SK-N-SH (cell line): ENCODE measurements at regions not wholly inside any gene's neighbourhood (a gene's known extent, or its start where the extent isn't known, plus 50 kb on each side); places are given as distances from the start of the nearest gene placed in this dataset.

ENCODE experiments used
- CTCF ChIA-PET: fragments of 300-600, 350-600 bp; formaldehyde crosslinking; extraction: SDS; loops from one replicate; lab custom pipeline; 2021; lab: Yijun Ruan, JAX
- POLR2A ChIA-PET: fragments of 350-600 bp; sonication (Branson Sonifier 250); formaldehyde crosslinking; extraction: SDS; loops from one replicate; lab custom pipeline; 2020; ENCODE audit warnings: antibody characterized with exemption, inconsistent platforms; lab: Yijun Ruan, JAX
- DNase-seq: peaks from one replicate; pipeline ENCODE4 v3.0.0; 2012
- H2AFZ ChIP-seq: fragments of 200-600 bp; sonication (generic); 2 replicates; pipeline ENCODE4 v1.8.1; 2016; ENCODE audit warnings: antibody characterized with exemption, mild to moderate bottlenecking, low read depth
- H3F3A ChIP-seq: fragments of 200-600 bp; sonication (generic); replicated peaks from 2 replicates; pipeline ENCODE3; 2016; ENCODE audit warnings: antibody characterized with exemption, mild to moderate bottlenecking; ENCODE audit not compliant: insufficient read depth
- H3K27ac ChIP-seq, 2 experiments: fragments of 200-500 bp in 1 of 2; fragments of 200-600 bp in 1 of 2; sonication (Bioruptor generic) in 1 of 2; sonication (generic), shearing (Covaris generic) in 1 of 2; 2 replicates each; pipeline versions ENCODE4 v1.5.1 to v1.6.1; 2014 to 2016; ENCODE audit warnings: low read depth in 2 of 2, inconsistent platforms in 1 of 2, low read length in 1 of 2, mild to moderate bottlenecking in 1 of 2, mixed read lengths in 1 of 2
- H3K27me3 ChIP-seq: fragments of 200-600 bp; sonication (generic), shearing (Covaris generic); 2 replicates; pipeline ENCODE4 v1.6.1; 2016; ENCODE audit warnings: mixed run types; ENCODE audit not compliant: insufficient read depth
- H3K36me3 ChIP-seq, 2 experiments: fragments of 200-500 bp in 1 of 2; fragments of 200-600 bp in 1 of 2; sonication (Bioruptor generic) in 1 of 2; sonication (generic) in 1 of 2; replicated peaks in 1 of 2; 2 replicates each; pipeline versions ENCODE3 to v1.5.1; 2014 to 2016; ENCODE audit warnings: low read length in 1 of 2, mild to moderate bottlenecking in 1 of 2; ENCODE audit not compliant: insufficient read depth in 2 of 2, control insufficient read depth in 1 of 2
- H3K4me1 ChIP-seq, 2 experiments: fragments of 200-500 bp in 1 of 2; fragments of 200-600 bp in 1 of 2; sonication (Bioruptor generic) in 1 of 2; sonication (generic), shearing (Covaris generic) in 1 of 2; 2 replicates each; pipeline versions ENCODE4 v1.5.1 to v1.6.1; 2014 to 2016; ENCODE audit warnings: low read depth in 1 of 2, low read length in 1 of 2, mixed run types in 1 of 2; ENCODE audit not compliant: insufficient read depth in 2 of 2, control insufficient read depth in 1 of 2
- H3K4me2 ChIP-seq: fragments of 200-600 bp; sonication (generic), shearing (Covaris generic); 2 replicates; pipeline ENCODE4 v1.6.1; 2017; ENCODE audit warnings: mixed run types
- H3K4me3 ChIP-seq, 2 experiments: fragments of 200-500 bp in 1 of 2; fragments of 200-600 bp in 1 of 2; sonication (Bioruptor generic) in 1 of 2; sonication (generic), shearing (Covaris generic) in 1 of 2; 2 replicates each; pipeline versions ENCODE4 v1.5.1 to v1.8.1; 2014 to 2016; ENCODE audit warnings: low read depth in 2 of 2, inconsistent platforms in 1 of 2, low read length in 1 of 2, mild to moderate bottlenecking in 1 of 2, mixed read lengths in 1 of 2, moderate library complexity in 1 of 2
- H3K79me2 ChIP-seq: fragments of 200-600 bp; sonication (generic); 2 replicates; pipeline ENCODE4 v1.8.1; 2017; ENCODE audit warnings: mild to moderate bottlenecking; ENCODE audit not compliant: insufficient read depth
- H3K9ac ChIP-seq: fragments of 200-600 bp; sonication (generic); 2 replicates; pipeline ENCODE4 v1.6.1; 2017; ENCODE audit warnings: mixed run types
- H3K9me2 ChIP-seq: fragments of 200-600 bp; sonication (generic); 2 replicates; pipeline ENCODE4 v1.6.1; 2017; ENCODE audit warnings: mixed run types
- H3K9me3 ChIP-seq: fragments of 200-600 bp; sonication (generic); 2 replicates; pipeline ENCODE4 v1.6.1; 2017; ENCODE audit warnings: mixed run types, mild to moderate bottlenecking, moderate library complexity
- H4K20me1 ChIP-seq: fragments of 200-600 bp; sonication (generic); 2 replicates; pipeline ENCODE4 v1.6.1; 2017; ENCODE audit warnings: mild to moderate bottlenecking, mixed run types; ENCODE audit not compliant: insufficient read depth
- EZH2phosphoT487 ChIP-seq: fragments of 200-600 bp; sonication (generic); IDR thresholded peaks from 2 replicates; pipeline ENCODE4 v1.6.1; 2017; ENCODE audit warnings: low read depth, mixed run types, mild to moderate bottlenecking, antibody characterized with exemption, moderate library complexity, borderline replicate concordance
- FOXJ3 ChIP-seq: sonication (generic); formaldehyde crosslinking; IDR thresholded peaks from 2 replicates; pipeline ENCODE4 v1.5.1; 2020; ENCODE audit warnings: mild to moderate bottlenecking, missing genetic modification reagents
- FOXM1 ChIP-seq: IDR thresholded peaks from 2 replicates; pipeline ENCODE4 v1.4.0; 2012; ENCODE audit warnings: low read depth, mild to moderate bottlenecking
- GATA2 ChIP-seq: sonication (generic); formaldehyde crosslinking; IDR thresholded peaks from 2 replicates; pipeline ENCODE4 v1.5.0; 2020; ENCODE audit warnings: mild to moderate bottlenecking, missing genetic modification reagents
- IRF3 ChIP-seq: fragments of 150-350 bp; IDR thresholded peaks from 2 replicates; pipeline ENCODE4 v1.6.1; 2016; ENCODE audit warnings: mild to moderate bottlenecking, low read depth, low read length
- MAX ChIP-seq: IDR thresholded peaks from 2 replicates; pipeline ENCODE4 v1.4.0; 2012; ENCODE audit warnings: low read depth
- MXI1 ChIP-seq: IDR thresholded peaks from 2 replicates; pipeline ENCODE4 v1.6.1; 2012; ENCODE audit warnings: mild to moderate bottlenecking, low read depth, low read length, improper control_type of control experiment
- NFIC ChIP-seq: IDR thresholded peaks from 2 replicates; pipeline ENCODE4 v1.4.0; 2012; ENCODE audit warnings: borderline replicate concordance
- RCOR1 ChIP-seq: fragments of 150-350 bp; IDR thresholded peaks from 2 replicates; pipeline ENCODE4 v1.6.1; 2017; ENCODE audit warnings: antibody characterized with exemption, low read length
- RFX5 ChIP-seq: IDR thresholded peaks from 2 replicates; pipeline ENCODE4 v1.6.1; 2012; ENCODE audit warnings: mild to moderate bottlenecking, improper control_type of control experiment, low read length
- SMC3 ChIP-seq: IDR thresholded peaks from 2 replicates; pipeline ENCODE4 v1.6.1; 2012; ENCODE audit warnings: low read depth, low read length, improper control_type of control experiment
- TCF12 ChIP-seq: IDR thresholded peaks from 2 replicates; pipeline ENCODE4 v1.4.0; 2012
- TEAD4 ChIP-seq: IDR thresholded peaks from 2 replicates; pipeline ENCODE4 v1.4.0; 2012; ENCODE audit warnings: mild to moderate bottlenecking, borderline replicate concordance; ENCODE audit not compliant: insufficient read depth
- YY1 ChIP-seq: IDR thresholded peaks from 2 replicates; pipeline ENCODE4 v1.4.0; 2012; ENCODE audit warnings: low read depth, mild to moderate bottlenecking
- WGBS: methylation state at CpG from one replicate; pipeline ENCODE4 v1.1.6; 2017; ENCODE audit warnings: low lambda C conversion rate; 5-methylcytosine and 5-hydroxymethylcytosine counted together
- TF ChIP-seq, protein P1 (sequence below): IDR thresholded peaks from 2 replicates; pipeline ENCODE4 v1.4.0; 2012; ENCODE audit warnings: low read depth, borderline replicate concordance
- TF ChIP-seq, protein P2 (sequence below): IDR thresholded peaks from 2 replicates; pipeline ENCODE4 v1.4.0; 2012; ENCODE audit warnings: low read depth, borderline replicate concordance

DNA sequence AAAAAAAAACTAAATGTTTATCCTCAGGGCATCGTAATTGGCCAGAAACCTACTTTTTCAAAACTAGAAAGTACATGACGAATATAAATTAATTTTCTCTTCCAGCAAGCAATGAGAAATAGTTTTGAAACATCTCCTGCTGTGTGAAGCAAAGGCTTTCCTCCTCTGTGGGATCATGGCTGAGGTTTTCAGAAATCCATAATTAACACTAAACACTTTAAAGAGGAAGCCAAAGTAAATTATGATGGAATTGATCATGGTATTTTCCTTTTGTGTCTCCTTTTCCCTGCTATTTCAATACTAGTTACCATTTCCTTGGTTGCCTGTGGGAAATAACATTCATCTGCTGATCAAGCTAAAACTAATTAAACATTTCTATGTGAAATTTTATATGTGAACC is 1413.8 kb upstream of the PCDH20 start:
- Histone ChIP-seq H3K9ac (no peak overlapping the region), H3K79me2 (no peaks in the 10 kb centered on the region)
- TF ChIP-seq EZH2phosphoT487 (no peak), YY1 (no peak), IRF3 (no peak), GATA2 (CRISPR knock-in tag) (no peak), MAX (no peak), FOXJ3 (CRISPR knock-in tag) (no peak), TCF12 (no peak), RCOR1 (no peak), FOXM1 (no peak), TEAD4 (no peak), MXI1 (no peak), RFX5 (no peak), SMC3 (no peak), NFIC (no peak)
- TF ChIP-seq, protein P1, sequence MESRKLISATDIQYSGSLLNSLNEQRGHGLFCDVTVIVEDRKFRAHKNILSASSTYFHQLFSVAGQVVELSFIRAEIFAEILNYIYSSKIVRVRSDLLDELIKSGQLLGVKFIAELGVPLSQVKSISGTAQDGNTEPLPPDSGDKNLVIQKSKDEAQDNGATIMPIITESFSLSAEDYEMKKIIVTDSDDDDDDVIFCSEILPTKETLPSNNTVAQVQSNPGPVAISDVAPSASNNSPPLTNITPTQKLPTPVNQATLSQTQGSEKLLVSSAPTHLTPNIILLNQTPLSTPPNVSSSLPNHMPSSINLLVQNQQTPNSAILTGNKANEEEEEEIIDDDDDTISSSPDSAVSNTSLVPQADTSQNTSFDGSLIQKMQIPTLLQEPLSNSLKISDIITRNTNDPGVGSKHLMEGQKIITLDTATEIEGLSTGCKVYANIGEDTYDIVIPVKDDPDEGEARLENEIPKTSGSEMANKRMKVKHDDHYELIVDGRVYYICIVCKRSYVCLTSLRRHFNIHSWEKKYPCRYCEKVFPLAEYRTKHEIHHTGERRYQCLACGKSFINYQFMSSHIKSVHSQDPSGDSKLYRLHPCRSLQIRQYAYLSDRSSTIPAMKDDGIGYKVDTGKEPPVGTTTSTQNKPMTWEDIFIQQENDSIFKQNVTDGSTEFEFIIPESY, result no peak
- TF ChIP-seq, protein P2, sequence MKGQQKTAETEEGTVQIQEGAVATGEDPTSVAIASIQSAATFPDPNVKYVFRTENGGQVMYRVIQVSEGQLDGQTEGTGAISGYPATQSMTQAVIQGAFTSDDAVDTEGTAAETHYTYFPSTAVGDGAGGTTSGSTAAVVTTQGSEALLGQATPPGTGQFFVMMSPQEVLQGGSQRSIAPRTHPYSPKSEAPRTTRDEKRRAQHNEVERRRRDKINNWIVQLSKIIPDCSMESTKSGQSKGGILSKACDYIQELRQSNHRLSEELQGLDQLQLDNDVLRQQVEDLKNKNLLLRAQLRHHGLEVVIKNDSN, result no peak
- TF ChIP-seq, all 33 proteins: peak for 0
- no peak overlapping the region for H3K4me2 ChIP-seq
- no peaks in the 10 kb centered on the region for H4K20me1 ChIP-seq
- WGBS, result 51% methylated on average over 2 of the region's 2 CpGs
- H3K9me2 ChIP-seq, result no peaks in the 10 kb centered on the region
- H3K4me1 ChIP-seq, result no peaks in the 10 kb centered on the region
- no peaks in the 10 kb centered on the region for H3K27me3 ChIP-seq
- H3K4me3 ChIP-seq, result no peak overlapping the region
- ChIA-PET POLR2A (no interaction called here), CTCF (no interaction called here)
- no peaks in the 10 kb centered on the region for H3K36me3 ChIP-seq
- H2AFZ ChIP-seq, result no peak overlapping the region; the same call in 1 of the 2 replicates
- no peak overlapping the region for H3K27ac ChIP-seq
- no peaks in the 10 kb centered on the region for H3K9me3 ChIP-seq
- DNase-seq, result no peak
- no peaks in the 10 kb centered on the region for H3F3A ChIP-seq
